ENCODE measurements at regions not wholly inside any gene's neighbourhood (a gene's known extent, or its start where the extent isn't known, plus 50 kb on each side); places are given as distances from the start of the nearest gene placed in this dataset.

DNA sequence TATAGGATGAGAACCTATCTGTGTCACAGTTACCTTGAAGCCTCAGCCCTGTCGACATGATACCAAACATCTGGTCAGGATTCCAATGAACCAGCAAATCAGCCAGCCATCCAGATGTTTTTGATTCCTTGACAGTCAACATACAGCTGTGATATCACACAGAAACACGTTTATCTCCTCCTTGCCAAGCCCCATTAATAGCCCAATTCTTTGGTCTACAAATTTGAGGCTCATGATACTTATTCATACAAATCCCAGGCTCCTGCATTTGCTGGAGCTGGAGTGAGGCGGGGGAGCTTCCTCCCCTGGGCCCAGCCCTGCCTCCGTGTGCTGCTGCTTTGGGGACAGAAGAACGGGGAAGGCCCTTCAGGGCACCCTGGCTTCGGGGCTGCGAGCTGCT lies 611.6 kb upstream of the SALL3 start:
- Histone ChIP-seq H3K9me3 (ENCODE audit: control insufficient read depth, insufficient read depth, low read length) (peaks cover 11% of the 10 kb centered on the region; the same call in 1 of the 2 replicates), H3K4me3 (ENCODE audit: low read length) (no peak overlapping the region), H3F3A (ENCODE audit: control insufficient read depth, insufficient read depth) (no peaks in the 10 kb centered on the region), H3K9me2 (replicated peaks; ENCODE audit: control insufficient read depth, low read length) (no peaks in the 10 kb centered on the region), H3K4me2 (ENCODE audit: low read length) (no peak overlapping the region), H3K36me3 (ENCODE audit: control insufficient read depth, low read length) (no peaks in the 10 kb centered on the region), H4K20me1 (ENCODE audit: control insufficient read depth, insufficient read depth, low read depth, low read length) (no peaks in the 10 kb centered on the region), H3K27ac (ENCODE audit: low read depth, low read length) (no peak overlapping the region), H3K4me1 (ENCODE audit: control insufficient read depth, low read length) (no peaks in the 10 kb centered on the region), H3K27me3 (ENCODE audit: control insufficient read depth, low read length) (no peaks in the 10 kb centered on the region), H3K79me2 (ENCODE audit: control insufficient read depth, low read length) (no peaks in the 10 kb centered on the region)
- TF ChIP-seq EZH2phosphoT487 (IDR thresholded peaks at IDR 0.05; ENCODE audit: borderline replicate concordance, low read length): no peak
- TF ChIP-seq, protein P1, sequence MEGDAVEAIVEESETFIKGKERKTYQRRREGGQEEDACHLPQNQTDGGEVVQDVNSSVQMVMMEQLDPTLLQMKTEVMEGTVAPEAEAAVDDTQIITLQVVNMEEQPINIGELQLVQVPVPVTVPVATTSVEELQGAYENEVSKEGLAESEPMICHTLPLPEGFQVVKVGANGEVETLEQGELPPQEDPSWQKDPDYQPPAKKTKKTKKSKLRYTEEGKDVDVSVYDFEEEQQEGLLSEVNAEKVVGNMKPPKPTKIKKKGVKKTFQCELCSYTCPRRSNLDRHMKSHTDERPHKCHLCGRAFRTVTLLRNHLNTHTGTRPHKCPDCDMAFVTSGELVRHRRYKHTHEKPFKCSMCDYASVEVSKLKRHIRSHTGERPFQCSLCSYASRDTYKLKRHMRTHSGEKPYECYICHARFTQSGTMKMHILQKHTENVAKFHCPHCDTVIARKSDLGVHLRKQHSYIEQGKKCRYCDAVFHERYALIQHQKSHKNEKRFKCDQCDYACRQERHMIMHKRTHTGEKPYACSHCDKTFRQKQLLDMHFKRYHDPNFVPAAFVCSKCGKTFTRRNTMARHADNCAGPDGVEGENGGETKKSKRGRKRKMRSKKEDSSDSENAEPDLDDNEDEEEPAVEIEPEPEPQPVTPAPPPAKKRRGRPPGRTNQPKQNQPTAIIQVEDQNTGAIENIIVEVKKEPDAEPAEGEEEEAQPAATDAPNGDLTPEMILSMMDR (IDR thresholded peaks at IDR 0.05; ENCODE audit: low read depth, low read length, poor library complexity, severe bottlenecking): no peak

DNA sequence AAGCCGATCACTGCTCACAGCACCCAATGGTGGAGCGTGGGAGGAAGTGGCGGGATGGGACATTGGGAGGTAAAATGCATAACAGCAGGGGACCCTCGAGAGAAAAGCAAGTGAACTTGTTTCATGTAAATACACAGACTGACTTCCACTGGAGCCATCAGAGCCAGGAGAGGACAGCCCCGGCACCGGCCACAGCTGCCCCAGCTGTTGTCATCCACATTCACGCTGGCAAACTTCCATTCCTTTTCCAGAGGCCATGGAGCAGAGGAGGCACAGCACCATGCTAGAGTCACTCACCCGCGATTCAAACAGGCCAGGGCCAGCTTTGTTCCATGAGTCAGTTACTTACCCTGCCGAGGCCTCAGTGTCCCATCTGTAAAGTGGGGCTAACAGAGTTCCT lies 610.9 kb upstream of the SALL3 start:
- no peaks in the 10 kb centered on the region for H3K79me2 ChIP-seq (ENCODE audit: control insufficient read depth, low read length)
- no peaks in the 10 kb centered on the region for H3K36me3 ChIP-seq (ENCODE audit: control insufficient read depth, low read length)
- H3K4me2 ChIP-seq (ENCODE audit: low read length): no peak overlapping the region
- no peaks in the 10 kb centered on the region for H3K4me1 ChIP-seq (ENCODE audit: control insufficient read depth, low read length)
- H3K27ac ChIP-seq (ENCODE audit: low read depth, low read length): no peak overlapping the region
- no peaks in the 10 kb centered on the region for H3F3A ChIP-seq (ENCODE audit: control insufficient read depth, insufficient read depth)
- H3K9me3 ChIP-seq (ENCODE audit: control insufficient read depth, insufficient read depth, low read length): peaks cover 15% of the 10 kb centered on the region; the same call in 1 of the 2 replicates
- H3K9me2 ChIP-seq (replicated peaks; ENCODE audit: control insufficient read depth, low read length): no peaks in the 10 kb centered on the region
- H3K4me3 ChIP-seq (ENCODE audit: low read length): no peak overlapping the region
- no peaks in the 10 kb centered on the region for H4K20me1 ChIP-seq (ENCODE audit: control insufficient read depth, insufficient read depth, low read depth, low read length)
- H3K27me3 ChIP-seq (ENCODE audit: control insufficient read depth, low read length): no peaks in the 10 kb centered on the region
- TF ChIP-seq EZH2phosphoT487 (IDR thresholded peaks at IDR 0.05; ENCODE audit: borderline replicate concordance, low read length): no peak
- TF ChIP-seq, protein P1 (IDR thresholded peaks at IDR 0.05; ENCODE audit: low read depth, low read length, poor library complexity, severe bottlenecking): no peak

DNA sequence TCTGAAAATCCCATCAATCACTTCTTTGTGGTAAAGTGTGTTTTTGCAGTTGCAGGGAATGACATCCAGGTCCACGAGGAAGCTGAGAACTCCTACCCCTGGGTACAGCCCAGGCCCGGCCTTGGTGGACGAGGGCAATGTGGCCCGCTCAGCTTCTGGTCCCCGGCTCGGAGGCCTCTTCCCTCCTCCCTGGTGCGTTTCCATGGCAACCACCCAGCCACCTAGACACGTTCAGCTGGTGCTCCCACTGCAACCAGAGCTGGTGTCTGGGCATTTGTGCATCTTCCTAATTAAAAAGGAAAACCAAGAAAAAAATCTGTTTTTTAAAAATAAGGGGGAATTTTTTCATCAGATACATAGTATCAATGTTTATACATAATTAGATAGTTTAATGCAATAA lies 603.6 kb upstream of the SALL3 start:
- Histone ChIP-seq H3K27me3 (ENCODE audit: control insufficient read depth, low read length) (no peaks in the 10 kb centered on the region), H3F3A (ENCODE audit: control insufficient read depth, insufficient read depth) (no peaks in the 10 kb centered on the region), H3K9me2 (replicated peaks; ENCODE audit: control insufficient read depth, low read length) (no peaks in the 10 kb centered on the region), H3K9me3 (ENCODE audit: control insufficient read depth, insufficient read depth, low read length) (peaks cover 7% of the 10 kb centered on the region; the same call in 1 of the 2 replicates), H3K36me3 (ENCODE audit: control insufficient read depth, low read length) (no peaks in the 10 kb centered on the region), H3K4me1 (ENCODE audit: control insufficient read depth, low read length) (no peaks in the 10 kb centered on the region), H3K4me3 (ENCODE audit: low read length) (no peak overlapping the region), H3K79me2 (ENCODE audit: control insufficient read depth, low read length) (no peaks in the 10 kb centered on the region), H3K4me2 (ENCODE audit: low read length) (no peak overlapping the region), H3K27ac (ENCODE audit: low read depth, low read length) (no peak overlapping the region), H4K20me1 (ENCODE audit: control insufficient read depth, insufficient read depth, low read depth, low read length) (no peaks in the 10 kb centered on the region)
- TF ChIP-seq EZH2phosphoT487 (IDR thresholded peaks at IDR 0.05; ENCODE audit: borderline replicate concordance, low read length): no peak
- TF ChIP-seq, protein P1 (IDR thresholded peaks at IDR 0.05; ENCODE audit: low read depth, low read length, poor library complexity, severe bottlenecking): no peak
